A673 (cell line): ENCODE measurements at regions not wholly inside any gene's neighbourhood (a gene's known extent, or its start where the extent isn't known, plus 50 kb on each side); places are given as distances from the start of the nearest gene placed in this dataset.

Source experiments
- BruUV-seq: library from RNA; stranded (reverse); fragments of 400-500 nt; replicated peaks from 2 replicates; lab custom pipeline; 2021; lab: Mats Ljungman, UMichigan
- CTCF ChIA-PET: fragments of 300-600 bp; sonication (Branson Sonifier 250); formaldehyde crosslinking; loops from one replicate; lab custom pipeline; 2022; ENCODE audit warnings: antibody characterized with exemption; lab: Charles Lee
- POLR2A ChIA-PET: fragments of 300-600 bp; sonication (Branson Sonifier 250); formaldehyde crosslinking; loops from one replicate; lab custom pipeline; 2022; ENCODE audit warnings: antibody characterized with exemption; ENCODE audit not compliant: low non-redundant PET; lab: Charles Lee
- DNase-seq: peaks from one replicate; pipeline ENCODE4 v3.0.0-alpha.2; 2015; ENCODE audit warnings: low spot score
- H3K27ac ChIP-seq: fragments of 200-600 bp; sonication (generic); 2 replicates; pipeline ENCODE4 v1.5.1; 2016; ENCODE audit warnings: mixed run types, low read depth, mild to moderate bottlenecking, mixed read lengths, antibody characterized with exemption, low read length; ENCODE audit not compliant: poor library complexity, severe bottlenecking
- H3K27me3 ChIP-seq: fragments of 200-600 bp; sonication (generic); replicated peaks from 2 replicates; pipeline ENCODE4 v1.6.1; 2017; ENCODE audit warnings: mixed run types, low read depth, mild to moderate bottlenecking, mixed read lengths, antibody characterized with exemption, low read length; ENCODE audit not compliant: insufficient read depth, poor library complexity
- H3K36me3 ChIP-seq: fragments of 200-600 bp; sonication (generic); 2 replicates; pipeline ENCODE4 v1.6.1; 2016; ENCODE audit warnings: mixed run types, mild to moderate bottlenecking, mixed read lengths, antibody characterized with exemption, low read length; ENCODE audit not compliant: insufficient read depth, poor library complexity, severe bottlenecking
- H3K4me1 ChIP-seq: fragments of 200-600 bp; sonication (generic); 2 replicates; pipeline ENCODE4 v1.6.1; 2017; ENCODE audit warnings: mixed run types, mild to moderate bottlenecking, mixed read lengths, antibody characterized with exemption, low read length; ENCODE audit not compliant: insufficient read depth, poor library complexity, severe bottlenecking
- H3K4me3 ChIP-seq: fragments of 200-600 bp; sonication (generic); 2 replicates; pipeline ENCODE4 v1.5.1; 2016; ENCODE audit warnings: low read depth, mixed run types, mild to moderate bottlenecking, mixed read lengths, low read length; ENCODE audit not compliant: poor library complexity, severe bottlenecking
- H3K9me3 ChIP-seq: fragments of 200-600 bp; sonication (generic); 2 replicates; pipeline ENCODE4 v1.6.1; 2016; ENCODE audit warnings: mixed run types, low read depth, mild to moderate bottlenecking, mixed read lengths, antibody characterized with exemption, low read length; ENCODE audit not compliant: poor library complexity, severe bottlenecking
- EZH2 ChIP-seq: fragments of 200-600 bp; sonication (generic); IDR thresholded peaks from 2 replicates; pipeline ENCODE4 v1.6.1; 2017; ENCODE audit warnings: borderline replicate concordance, low read depth, mild to moderate bottlenecking, mixed read lengths, antibody characterized with exemption, low read length; ENCODE audit not compliant: poor library complexity, severe bottlenecking
- intact Hi-C: fragments of 100-400 bp; cut with micrococcal nuclease; formaldehyde crosslinking; loops from one replicate; pipeline ENCODE4 v1.10.0; 2022; ENCODE audit not compliant: unreplicated experiment
- TF ChIP-seq, protein P1 (sequence below): fragments of 300-800, 200-600 bp; sonication (generic); conservative IDR thresholded peaks from 2 replicates; pipeline ENCODE4 v1.5.1; 2017; ENCODE audit warnings: low read depth, mild to moderate bottlenecking, antibody characterized with exemption, low read length, moderate library complexity, mixed read lengths

DNA sequence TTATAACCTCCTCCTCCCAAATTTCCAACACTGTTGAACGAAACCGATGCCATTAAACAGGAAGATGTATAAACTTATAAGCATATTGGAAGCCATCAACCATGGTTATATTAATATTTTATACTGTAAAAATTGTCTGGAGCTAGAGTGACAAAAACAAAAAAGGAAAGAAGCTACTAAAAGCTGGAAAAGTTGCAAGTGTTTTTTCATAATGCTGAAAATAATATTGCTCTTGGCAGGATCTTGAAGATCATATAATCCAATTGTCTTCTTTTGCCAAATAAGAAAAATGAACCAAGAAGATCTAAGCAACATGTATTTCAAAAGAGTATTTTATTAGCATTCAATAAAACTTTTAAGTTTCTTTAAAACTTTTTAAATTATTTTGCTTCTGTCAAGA is 268.9 kb upstream of the HSF2 start:
- H3K4me3 ChIP-seq = no peak overlapping the region
- no peaks in the 10 kb centered on the region for H3K9me3 ChIP-seq
- DNase-seq = no peak
- H3K27ac ChIP-seq = no peak overlapping the region
- BruUV-seq = no TSS peak
- ChIA-PET CTCF (no interaction called here), POLR2A (no interaction called here)
- TF ChIP-seq, protein P1, sequence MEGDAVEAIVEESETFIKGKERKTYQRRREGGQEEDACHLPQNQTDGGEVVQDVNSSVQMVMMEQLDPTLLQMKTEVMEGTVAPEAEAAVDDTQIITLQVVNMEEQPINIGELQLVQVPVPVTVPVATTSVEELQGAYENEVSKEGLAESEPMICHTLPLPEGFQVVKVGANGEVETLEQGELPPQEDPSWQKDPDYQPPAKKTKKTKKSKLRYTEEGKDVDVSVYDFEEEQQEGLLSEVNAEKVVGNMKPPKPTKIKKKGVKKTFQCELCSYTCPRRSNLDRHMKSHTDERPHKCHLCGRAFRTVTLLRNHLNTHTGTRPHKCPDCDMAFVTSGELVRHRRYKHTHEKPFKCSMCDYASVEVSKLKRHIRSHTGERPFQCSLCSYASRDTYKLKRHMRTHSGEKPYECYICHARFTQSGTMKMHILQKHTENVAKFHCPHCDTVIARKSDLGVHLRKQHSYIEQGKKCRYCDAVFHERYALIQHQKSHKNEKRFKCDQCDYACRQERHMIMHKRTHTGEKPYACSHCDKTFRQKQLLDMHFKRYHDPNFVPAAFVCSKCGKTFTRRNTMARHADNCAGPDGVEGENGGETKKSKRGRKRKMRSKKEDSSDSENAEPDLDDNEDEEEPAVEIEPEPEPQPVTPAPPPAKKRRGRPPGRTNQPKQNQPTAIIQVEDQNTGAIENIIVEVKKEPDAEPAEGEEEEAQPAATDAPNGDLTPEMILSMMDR = no peak
- TF ChIP-seq EZH2 = no peak
- intact Hi-C loops = no loop called here
- H3K36me3 ChIP-seq = no peaks in the 10 kb centered on the region
- H3K4me1 ChIP-seq = no peaks in the 10 kb centered on the region
- no peaks in the 10 kb centered on the region for H3K27me3 ChIP-seq

DNA sequence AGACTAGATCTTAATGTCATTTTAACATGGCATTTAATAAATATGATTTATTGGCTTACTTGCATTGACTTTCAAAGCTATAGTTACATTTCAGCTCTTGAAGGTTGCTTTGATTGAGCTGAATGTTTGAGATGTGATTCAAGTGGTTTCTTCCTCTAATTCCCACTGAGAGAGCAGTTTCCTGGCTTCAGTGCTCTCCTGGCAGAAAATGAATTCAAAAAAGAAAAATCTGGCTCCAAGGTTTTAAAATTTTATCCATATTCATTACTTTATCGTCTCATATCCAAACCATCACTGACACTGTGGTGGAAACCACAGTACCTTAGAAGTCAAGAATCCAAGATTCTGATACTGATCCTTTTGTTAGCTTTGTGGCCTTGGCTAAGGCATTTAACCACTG is 263.1 kb upstream of the HSF2 start:
- intact Hi-C loops = no loop called here
- no peaks in the 10 kb centered on the region for H3K36me3 ChIP-seq
- no peak overlapping the region for H3K27ac ChIP-seq
- BruUV-seq = no TSS peak
- TF ChIP-seq, protein P1 = no peak
- no peak for TF ChIP-seq EZH2
- H3K9me3 ChIP-seq = no peaks in the 10 kb centered on the region
- H3K4me1 ChIP-seq = no peaks in the 10 kb centered on the region
- H3K4me3 ChIP-seq = no peak overlapping the region
- H3K27me3 ChIP-seq = no peaks in the 10 kb centered on the region
- peak; percentile 4 for DNase-seq
- POLR2A ChIA-PET = no interaction called here
- CTCF ChIA-PET = no interaction called here

DNA sequence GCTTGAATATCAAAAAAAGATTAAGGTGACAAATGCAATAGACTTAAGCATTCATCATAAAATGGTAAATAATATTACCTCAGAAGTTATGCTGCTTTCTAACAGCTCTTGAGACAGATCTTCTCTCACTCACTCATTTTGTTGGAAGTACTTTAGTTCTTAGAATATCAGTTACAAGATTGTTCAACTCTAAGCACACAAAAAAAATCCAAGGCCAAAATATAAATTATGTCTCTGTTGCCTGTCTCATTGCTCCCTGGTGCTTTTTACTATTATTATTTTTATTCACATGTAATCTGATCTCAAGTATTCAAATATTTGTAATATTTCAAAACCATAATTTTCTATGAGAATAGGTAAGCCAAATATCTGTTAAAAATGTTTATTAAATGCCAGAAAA is 259.4 kb upstream of the HSF2 start:
- BruUV-seq = no TSS peak
- POLR2A ChIA-PET = no interaction called here
- H3K9me3 ChIP-seq = no peaks in the 10 kb centered on the region
- intact Hi-C loops = no loop called here
- no peaks in the 10 kb centered on the region for H3K27me3 ChIP-seq
- no peak overlapping the region for H3K27ac ChIP-seq
- TF ChIP-seq, protein P1 = no peak
- no peak for TF ChIP-seq EZH2
- H3K4me1 ChIP-seq = no peaks in the 10 kb centered on the region
- no peak overlapping the region for H3K4me3 ChIP-seq
- H3K36me3 ChIP-seq = no peaks in the 10 kb centered on the region
- no peak for DNase-seq
- CTCF ChIA-PET = no interaction called here
